ENCODE measurements at regions not wholly inside any gene's neighbourhood (a gene's known extent, or its start where the extent isn't known, plus 50 kb on each side); places are given as distances from the start of the nearest gene placed in this dataset.

DNA sequence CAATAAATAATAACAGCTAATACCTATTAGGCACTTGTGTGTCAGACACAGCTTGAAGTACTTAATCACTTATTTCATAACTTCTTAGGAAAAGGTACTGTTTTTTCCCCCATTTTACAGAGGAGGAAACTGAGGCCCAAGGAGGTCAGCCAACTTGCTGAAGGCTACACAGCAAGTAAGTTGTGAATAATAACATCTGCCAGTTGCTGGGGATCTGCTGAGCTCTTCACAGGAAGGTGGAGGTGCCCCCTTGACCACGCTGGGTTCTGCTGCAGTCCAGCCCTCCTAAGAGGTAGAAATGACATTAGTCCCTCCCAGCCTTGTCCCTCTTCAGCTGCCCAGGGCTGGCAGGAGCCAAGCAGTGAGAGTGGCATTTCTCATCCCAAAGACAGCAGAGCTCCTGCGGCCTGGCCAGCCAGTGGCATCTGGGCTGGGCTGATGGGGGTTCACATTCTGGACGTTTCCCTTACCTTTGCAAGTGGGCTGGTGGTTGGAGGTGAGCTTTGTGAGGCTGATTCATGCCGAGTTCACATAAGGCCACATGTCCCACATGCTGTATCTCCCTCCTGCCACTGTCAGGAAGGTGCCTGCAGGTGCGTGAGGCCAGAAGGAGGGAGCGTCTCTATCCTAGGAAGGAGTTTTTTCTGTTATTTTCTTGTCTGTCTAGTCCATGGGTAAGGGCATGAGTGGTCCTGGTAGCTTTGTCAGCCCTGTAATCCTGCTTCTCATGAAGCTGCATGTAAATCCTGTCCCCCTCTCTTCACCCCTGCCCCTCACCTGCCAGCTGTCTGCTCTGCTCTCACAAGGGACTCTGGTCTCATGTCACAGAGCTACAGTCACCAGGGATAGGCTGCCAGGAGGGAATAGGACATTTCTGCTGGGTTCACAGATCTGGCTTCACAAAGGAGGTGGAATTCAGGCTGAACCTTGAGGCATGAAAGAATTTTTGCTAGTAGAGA lies 171.7 kb downstream of the MACROH2A1 start:
- H3K4me3 ChIP-seq, result no peak overlapping the region
- H3K36me3 ChIP-seq, result no peaks in the 10 kb centered on the region
- no peak for DNase-seq (ENCODE audit: low spot score)
- H3K27me3 ChIP-seq, result no peaks in the 10 kb centered on the region
- peaks cover 0 to 11% of the 10 kb centered on the region in 2 donors for H3K4me1 ChIP-seq
- no peak for TF ChIP-seq CTCF (IDR thresholded peaks at IDR 0.05)
- H3K27ac ChIP-seq, result no peak overlapping the region
- H3K9me3 ChIP-seq, result no peaks in the 10 kb centered on the region

DNA sequence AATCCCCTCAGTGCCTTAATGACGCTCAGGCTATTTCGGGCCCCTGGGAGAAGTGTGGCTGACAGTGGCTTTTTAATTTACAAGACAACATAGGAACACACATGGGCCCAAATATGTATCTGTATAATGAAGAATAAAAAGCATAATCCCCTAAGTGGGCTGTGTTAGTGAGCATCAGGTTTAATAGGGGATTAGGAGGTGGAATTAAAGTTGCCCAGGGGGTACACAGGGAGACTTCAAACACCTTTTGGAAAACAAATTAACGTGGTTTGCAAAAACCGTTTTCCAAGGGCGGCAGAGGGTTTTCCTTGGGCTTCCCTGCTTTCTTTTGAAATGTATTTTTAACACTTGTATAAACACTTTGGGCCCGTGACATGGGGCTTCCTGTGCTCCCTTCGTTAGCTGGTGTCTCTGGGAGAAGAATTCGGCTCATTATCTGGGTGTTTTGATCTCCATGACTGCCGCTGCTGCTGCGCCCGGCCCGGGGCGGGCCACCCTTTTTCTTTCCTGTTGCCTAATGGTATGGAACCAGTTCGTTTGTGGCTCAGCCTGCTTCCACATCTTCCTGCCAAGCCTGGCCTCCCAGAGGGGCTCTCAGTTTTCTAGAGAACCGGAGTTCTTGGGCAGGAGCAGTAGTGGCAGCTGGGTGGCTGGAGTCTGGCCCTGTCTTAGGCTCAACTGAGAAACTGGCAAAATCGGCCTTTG lies 173.0 kb downstream of the MACROH2A1 start:
- no peaks in the 10 kb centered on the region for H3K36me3 ChIP-seq
- H3K27ac ChIP-seq, result no peak overlapping the region
- H3K9me3 ChIP-seq, result no peaks in the 10 kb centered on the region
- H3K27me3 ChIP-seq, result no peaks in the 10 kb centered on the region
- no peak for DNase-seq (ENCODE audit: low spot score)
- H3K4me1 ChIP-seq, result peaks cover 0 to 11% of the 10 kb centered on the region in 2 donors
- H3K4me3 ChIP-seq, result no peak overlapping the region
- TF ChIP-seq CTCF (IDR thresholded peaks at IDR 0.05), result no peak

DNA sequence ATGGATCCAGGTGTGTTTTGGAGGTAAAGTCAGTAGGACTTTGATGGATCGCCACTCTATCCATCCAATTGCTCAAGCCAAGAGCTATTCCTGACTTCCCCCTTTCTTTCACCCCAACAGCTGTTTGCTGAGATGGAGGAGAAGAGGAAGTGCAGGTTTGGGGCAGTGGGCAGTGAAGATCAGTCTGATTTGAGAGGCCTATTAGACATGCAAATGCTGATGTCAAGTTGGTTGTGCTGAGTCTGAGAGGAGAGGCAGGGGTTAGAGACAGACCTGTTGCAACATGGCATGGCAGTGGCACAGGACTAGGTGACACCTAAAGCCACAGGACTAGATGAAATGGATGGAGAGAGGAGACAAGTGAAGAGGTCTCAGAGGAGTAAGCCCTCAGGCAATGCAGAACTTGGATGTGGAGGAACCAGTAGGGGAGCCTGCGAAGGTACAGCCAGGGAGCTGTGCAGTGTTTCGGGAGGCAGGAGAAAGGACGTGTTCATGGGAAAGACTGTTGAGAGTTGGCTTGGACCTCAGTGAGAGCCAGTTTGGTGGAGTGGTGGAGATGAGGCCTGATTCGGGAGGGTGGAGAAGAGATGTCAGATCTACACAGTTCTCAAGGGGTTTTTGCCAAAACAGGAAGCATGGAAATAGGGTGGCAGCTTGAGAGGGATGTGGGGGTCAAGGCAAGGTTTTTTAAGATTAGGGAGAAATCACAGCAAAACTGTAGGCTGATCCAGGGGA lies 175.0 kb downstream of the MACROH2A1 start:
- no peak for TF ChIP-seq CTCF (IDR thresholded peaks at IDR 0.05)
- Histone ChIP-seq H3K36me3 (no peaks in the 10 kb centered on the region), H3K27ac (no peak overlapping the region), H3K4me1 (no peaks in the 10 kb centered on the region), H3K27me3 (no peaks in the 10 kb centered on the region), H3K9me3 (no peaks in the 10 kb centered on the region), H3K4me3 (no peak overlapping the region)
- DNase-seq (ENCODE audit: low spot score), result peak; percentile 53

- peak; percentile 51 for DNase-seq (ENCODE audit: low spot score)
- Histone ChIP-seq H3K4me3 (no peak overlapping the region), H3K27ac (no peak overlapping the region), H3K36me3 (no peaks in the 10 kb centered on the region), H3K4me1 (no peaks in the 10 kb centered on the region), H3K27me3 (no peaks in the 10 kb centered on the region), H3K9me3 (no peaks in the 10 kb centered on the region)
- TF ChIP-seq CTCF (IDR thresholded peaks at IDR 0.05), result no peak
These were observed 175.6 kb downstream of the MACROH2A1 start for GRCh38 chr5:135223404-135223803.

- DNase-seq (ENCODE audit: low spot score), result peak; percentile 7
- H3K9me3 ChIP-seq, result no peaks in the 10 kb centered on the region
- no peaks in the 10 kb centered on the region for H3K4me1 ChIP-seq
- no peak overlapping the region for H3K4me3 ChIP-seq
- H3K36me3 ChIP-seq, result no peaks in the 10 kb centered on the region
- no peak for TF ChIP-seq CTCF (IDR thresholded peaks at IDR 0.05)
- H3K27ac ChIP-seq, result no peak overlapping the region
- H3K27me3 ChIP-seq, result no peaks in the 10 kb centered on the region
These were observed 176.3 kb downstream of the MACROH2A1 start for GRCh38 chr5:135222771-135223170.

Measured in right atrium auricular region (tissue), 2 donors.